ENCODE measurements at regions not wholly inside any gene's neighbourhood (a gene's known extent, or its start where the extent isn't known, plus 50 kb on each side); places are given as distances from the start of the nearest gene placed in this dataset.
"Not testable (repeated sequence)": the region's sequence is repeated elsewhere in the genome, so short reads cannot be mapped to it uniquely, and the experiment has no call there.

DNA sequence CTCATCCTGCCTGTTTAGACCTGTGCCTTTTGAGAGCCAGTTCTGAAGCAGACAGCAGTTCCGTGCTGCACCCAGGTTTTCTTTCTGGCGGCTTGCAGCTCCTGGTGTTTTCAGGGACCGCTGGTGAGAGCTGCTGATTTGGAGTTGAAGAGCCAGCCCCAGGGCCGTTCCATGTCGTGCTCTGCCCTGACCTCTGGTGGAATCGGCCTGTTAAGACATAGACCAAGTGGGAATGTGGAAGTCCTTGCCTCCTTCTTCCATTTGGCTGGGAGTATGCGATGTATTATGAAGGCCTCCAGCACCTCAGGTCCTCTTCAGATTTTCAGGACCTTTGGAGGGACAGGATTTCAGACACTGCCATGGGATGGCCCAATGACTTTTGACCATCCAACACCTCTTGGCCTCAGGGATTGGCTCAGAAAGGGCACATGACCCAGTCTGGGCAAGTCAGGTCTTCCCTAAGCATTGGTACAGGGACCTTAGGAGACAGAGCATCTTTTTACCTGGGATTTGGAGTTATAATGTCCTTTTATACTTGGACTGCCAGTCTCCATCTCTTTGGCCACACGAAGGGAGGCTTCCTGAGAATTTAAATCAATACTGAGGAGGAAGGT lies 136.1 kb upstream of the CLINT1 start:
- DNase-seq = peak; percentile 29

DNA sequence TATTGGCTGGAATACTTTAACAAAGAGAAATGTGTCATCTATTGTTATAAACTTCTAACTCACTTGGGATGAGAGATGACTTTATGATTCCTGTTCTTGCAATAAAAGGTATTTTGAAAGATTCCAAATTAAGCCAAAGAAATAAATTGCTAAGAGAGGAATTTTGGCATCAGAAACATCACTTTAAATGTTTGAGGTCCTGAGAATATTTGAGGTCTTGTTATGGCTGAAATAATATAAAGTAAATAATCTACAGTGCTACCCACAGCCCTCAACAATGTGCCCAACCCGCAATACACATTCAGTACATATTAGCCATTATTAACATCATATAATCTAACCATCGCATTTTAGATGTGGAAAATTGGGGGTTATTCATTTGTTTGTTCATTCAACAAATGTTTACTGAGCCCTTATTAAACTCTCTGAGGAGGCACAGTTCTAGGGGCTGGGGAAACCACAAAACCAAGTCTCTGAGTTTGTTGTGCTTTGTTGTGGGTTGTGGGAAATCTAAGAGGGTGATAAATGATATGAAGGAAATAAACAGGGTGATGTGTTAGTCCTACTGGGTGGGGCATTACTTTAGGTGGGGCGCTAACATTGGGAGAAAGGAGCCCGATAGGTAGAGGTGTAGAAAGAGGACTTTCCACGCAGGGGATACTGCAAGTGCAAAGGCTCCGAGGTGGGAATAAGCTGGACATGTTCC lies 135.2 kb upstream of the CLINT1 start:
- DNase-seq = no peak

DNA sequence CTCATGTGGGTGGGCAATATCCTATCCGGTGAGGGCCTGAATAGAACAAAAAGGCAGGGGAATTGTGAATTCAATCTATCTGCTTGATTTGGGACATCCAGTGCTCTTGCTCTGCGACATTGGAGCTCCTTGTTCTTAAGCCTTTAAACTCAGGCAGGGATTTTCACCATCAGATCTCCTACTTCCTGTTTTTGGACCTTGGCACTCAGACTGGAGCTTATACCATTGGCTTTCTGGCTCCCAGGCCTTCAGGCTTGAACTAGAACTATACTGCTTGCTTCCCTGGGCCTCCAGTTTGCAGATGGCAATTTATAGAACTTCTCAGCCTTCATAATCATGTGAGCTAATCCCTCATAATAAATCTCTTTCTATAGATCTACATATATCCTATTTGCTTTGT lies 134.3 kb upstream of the CLINT1 start:
- no peak for DNase-seq

- no peak for DNase-seq
Observed at GRCh38 chr5:157990583-157991181, 131.7 kb upstream of the CLINT1 start.

DNA sequence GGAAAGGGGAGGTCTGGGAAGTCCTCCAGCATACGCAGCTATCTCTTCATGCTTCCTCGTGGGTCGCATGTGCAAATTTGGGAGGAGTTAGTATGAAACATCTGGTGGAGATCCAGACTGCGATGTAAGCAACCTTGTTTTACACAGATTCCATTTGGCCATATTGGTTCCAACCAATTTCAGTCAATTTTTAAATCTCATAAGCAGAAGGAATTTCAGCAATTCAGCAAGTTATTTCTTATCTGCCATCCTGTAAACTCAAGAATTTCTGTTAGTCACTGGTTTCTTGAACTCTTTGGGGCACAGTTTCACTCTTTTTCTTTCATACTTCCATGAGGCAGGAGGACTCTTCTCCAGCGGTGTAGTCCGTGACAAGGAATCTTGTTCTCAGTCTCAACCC lies 130.4 kb upstream of the CLINT1 start:
- no peak for DNase-seq

GRCh38 chr5:157987259-157987658 lies 128.3 kb upstream of the CLINT1 start:
- DNase-seq = no peak

DNA sequence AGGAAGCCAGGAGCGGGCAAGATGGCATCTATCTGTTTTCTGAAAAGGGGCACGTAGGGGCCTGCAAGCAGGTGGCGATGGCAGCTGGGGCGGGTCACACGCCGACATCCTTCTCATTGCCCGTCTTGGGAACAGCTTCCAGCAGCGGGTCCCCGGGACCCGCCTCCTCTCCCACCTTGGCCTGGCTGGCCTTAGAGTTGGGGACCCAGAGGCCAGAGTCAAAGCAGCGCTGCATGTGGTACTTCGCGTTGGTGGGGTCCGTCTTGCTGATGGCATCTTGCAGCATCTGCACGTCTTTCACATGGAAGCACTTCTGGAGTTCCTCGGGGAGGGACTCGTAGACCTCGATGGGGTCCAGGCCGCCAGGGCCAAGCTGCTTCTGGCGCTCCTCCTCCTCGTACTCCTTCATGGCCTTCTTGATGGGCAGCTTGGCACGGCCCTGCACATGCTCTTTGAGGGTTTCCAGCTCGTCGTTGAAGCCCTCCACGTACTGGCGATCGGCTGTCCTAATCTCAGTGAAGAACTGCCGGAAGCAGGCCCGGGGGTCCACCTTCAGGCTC lies 127.6 kb upstream of the CLINT1 start:
- DNase-seq = no peak

DNA sequence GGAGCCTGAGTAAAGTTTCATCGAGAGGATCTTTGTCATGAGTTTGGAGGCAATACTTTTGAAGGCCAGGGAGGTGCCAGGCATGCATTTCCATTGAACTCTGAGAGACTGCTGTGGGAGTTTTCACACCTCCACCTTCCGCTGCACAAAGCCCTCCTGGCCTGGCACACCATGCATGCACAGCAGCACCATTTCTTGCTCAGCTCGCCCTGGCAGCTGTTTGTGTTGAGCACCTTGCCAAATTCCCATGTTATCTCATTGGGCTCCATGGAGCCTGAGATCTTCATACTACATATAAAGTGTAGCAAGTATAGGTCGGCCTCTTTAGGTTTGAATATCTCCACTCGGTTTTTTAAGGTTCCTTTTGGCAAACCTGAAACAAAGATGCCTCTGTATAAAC lies 125.7 kb upstream of the CLINT1 start:
- no peak for DNase-seq

- no peak for DNase-seq
Observed at GRCh38 chr5:157983906-157984551, 125.1 kb upstream of the CLINT1 start.

- DNase-seq = no peak
Observed at GRCh38 chr5:157978061-157978460, 119.1 kb upstream of the CLINT1 start.

DNA sequence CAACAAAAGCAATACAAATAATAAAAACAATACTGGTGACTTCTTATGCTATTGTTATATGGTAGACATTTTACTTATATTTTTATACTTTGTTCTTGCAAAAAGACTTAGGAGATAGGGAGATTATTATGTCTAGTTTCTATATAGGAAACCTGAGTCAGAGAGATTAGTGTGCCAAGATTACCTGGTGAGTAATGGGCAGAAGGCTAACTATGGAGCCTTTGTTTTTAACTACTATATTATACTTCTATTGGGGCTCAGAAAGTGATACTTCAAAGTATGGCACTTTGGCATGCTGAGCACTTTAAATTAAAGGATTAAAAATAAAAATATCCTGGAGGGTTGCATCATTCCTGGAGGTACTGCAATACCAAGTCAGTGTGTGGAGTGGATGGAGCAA lies 117.5 kb upstream of the CLINT1 start:
- DNase-seq = no peak

DNA sequence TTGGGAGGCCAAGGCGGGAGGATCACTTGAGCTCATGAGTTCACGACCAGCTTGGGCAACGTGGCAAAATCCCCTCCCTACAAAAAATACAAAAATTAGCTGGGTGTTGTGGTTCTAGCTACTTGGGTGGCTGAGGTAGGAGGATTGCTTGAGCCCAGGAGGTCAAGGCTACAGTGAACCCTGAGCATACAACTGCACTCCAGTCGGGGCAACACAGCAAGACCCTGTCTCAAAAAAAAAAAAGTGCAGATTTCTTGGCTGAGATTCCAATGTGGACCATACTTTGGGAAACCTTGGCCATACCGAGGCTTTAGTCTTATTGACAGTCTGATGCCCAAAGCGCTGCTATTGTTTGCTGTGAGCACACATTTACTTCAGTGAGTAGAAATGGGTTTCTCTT lies 113.6 kb upstream of the CLINT1 start:
- no peak for DNase-seq

GRCh38 chr5:157971571-157972216 lies 112.7 kb upstream of the CLINT1 start:
- no peak for DNase-seq

DNA sequence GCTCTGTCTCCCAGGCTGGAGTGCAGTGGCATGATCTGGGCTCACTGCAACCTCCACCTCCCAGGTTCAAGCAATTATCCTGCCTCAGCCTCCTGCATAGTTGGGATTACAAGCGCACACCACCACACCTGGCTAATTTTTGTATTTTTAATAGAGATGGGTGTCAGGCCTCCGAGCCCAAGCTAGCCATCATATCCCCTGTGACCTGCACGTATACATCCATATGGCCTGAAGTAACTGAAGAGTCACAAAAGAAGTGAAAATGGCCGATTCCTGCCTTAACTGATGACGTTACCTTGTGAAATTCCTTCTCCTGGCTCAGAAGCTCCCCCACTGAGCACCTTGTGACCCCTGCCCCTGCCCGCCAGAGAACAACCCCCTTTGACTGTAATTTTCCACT lies 109.6 kb upstream of the CLINT1 start:
- DNase-seq = not testable (repeated sequence)

DNA sequence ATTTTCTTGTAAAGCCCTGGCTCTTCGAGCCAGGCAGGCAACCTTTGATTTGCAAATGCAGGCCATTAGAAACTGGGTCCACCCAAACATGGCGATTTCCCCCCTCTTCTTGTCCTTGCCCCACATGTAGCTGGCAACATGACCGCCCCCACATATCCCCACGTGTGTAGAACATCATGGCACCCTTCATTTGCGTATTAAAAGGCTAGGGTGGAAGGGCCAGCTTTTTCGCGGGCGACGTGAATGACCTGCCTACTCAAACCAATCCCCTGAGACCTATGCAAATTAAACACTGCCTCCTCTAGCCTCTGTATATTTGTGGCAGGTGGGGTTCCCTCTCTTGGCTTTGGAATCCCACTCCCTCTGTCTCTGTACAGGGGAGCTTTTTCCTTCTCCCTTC lies 107.0 kb upstream of the CLINT1 start:
- no peak for DNase-seq

DNA sequence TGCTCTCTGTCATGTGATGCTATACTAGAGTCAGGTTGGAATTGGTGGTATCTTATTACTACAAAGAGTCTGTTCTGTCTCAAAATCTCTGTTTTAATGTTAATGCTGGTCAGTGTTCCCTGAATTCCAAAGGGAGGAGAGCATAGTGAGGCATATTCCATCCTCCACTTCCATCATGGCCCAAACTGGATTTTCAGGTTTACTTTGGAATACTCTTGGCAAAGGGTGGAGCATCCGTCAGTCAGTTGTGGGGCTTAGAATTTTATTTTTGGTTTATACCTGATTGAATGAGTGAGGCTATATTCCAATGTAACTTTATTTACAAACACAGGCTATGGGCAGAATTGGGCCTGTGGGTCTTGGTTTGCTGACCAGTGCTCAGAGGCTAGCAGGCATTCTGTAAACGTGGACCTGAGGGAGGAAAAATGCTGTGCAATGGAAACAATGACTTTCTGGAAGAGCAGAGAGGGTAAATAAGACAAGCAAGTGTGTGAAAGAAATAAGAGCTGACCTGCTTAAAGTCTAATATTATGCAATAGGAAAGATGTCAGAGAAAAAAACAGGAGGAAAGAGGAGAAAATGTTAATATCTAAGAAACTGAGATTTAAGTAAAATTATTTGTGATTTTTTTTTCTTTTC lies 106.2 kb upstream of the CLINT1 start:
- no peak for DNase-seq

GRCh38 chr5:157963761-157964160 lies 104.8 kb upstream of the CLINT1 start:
- DNase-seq = no peak

DNA sequence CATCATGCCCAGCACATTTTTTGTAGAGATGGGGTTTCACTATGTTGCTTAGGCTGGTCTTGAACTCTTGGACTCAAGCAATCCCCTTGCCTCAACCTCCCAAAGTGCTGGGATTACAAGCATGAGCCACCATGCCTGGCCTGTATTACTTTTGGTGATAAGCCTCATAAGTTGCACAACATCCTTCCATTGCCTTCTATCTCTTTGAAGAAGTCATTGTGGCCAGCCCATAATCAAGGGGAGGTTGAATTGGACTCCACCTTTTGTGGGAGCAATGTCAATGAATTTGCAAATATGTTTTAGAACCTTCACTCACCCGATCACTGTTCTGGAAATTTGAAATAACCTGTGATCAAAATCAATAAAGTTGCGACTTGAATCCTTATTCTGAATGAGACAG lies 104.3 kb upstream of the CLINT1 start:
- no peak for DNase-seq

- DNase-seq = not testable (repeated sequence)
Observed at GRCh38 chr5:157962686-157963085, 103.7 kb upstream of the CLINT1 start.

DNA sequence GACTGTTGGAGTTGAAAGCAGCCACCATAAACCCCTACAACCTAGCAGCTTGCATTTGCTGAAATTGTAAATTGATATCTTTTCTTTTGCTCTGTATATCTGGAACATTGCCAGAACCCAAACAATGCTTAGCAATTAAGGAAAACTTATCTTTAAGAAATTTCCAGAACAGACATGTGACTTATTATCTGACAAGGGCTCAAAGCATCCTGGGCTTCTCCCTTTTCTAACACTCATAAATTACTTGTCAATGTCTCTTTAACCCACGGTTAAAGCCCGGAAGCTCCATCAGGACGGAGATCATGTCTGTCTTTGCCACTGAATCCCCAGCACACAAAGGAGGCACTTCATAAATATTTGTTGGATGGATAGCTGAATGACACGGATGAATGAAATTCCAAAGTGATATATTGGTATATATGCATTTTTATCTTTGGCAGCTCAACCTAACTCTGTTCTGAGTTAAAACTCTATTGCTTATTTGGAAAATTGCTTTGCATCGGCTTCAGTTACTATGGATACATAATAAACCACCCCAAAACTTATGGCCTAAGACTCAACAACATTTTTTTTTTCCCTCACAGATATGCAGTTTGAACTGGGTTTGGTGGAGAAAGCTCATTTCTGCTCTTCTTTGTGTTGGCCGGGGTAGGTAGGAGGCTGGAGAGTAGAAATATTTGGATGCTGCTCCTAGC lies 103.1 kb upstream of the CLINT1 start:
- no peak for DNase-seq

DNA sequence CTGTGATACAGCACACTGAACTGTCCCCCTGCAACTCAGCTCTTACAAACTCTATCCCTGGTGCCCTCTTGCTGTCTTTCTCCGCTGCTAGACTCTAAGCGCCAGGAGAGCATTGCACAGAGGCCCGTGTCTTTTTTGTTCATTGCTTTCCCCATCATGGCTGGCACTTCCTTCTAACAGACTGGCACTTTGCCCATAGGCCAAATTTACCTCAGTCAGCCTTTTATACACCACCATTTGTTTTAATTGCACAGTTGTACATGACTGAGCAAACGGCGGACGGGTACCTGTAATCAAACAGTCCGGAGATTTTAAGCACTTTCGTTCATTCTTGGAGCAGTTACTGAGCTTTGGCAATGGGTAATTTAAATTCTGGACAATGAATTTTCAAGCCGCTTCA lies 102.2 kb upstream of the CLINT1 start:
- DNase-seq = no peak

DNA sequence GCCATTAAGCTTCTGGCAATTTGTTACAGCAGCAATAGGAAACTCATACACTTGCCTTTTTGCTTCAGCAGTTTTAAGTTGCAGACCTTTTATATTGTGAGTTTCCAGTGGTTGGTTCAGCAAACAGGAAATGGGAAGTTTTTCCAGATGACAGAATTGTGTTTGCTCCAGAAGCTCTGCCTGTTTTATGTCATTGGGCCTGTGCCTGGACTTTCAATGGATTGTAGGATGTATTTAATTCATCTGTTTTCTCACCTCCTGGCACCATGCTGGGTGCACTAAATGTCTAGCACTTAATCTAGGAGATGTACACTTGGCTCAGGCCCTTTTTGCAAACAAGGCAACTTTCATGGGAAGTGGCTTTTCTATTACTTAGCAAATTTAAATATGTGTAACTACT lies 100.4 kb upstream of the CLINT1 start:
- DNase-seq = no peak

All from activated CD8-positive, alpha-beta memory T cell treated with anti-CD3 and anti-CD28 coated beads, Interleukin-2, amount 50 U/mL, for 4 hours (primary cell).